ENCODE measurements at regions not wholly inside any gene's neighbourhood (a gene's known extent, or its start where the extent isn't known, plus 50 kb on each side); places are given as distances from the start of the nearest gene placed in this dataset.

- TF ChIP-seq, protein P1, sequence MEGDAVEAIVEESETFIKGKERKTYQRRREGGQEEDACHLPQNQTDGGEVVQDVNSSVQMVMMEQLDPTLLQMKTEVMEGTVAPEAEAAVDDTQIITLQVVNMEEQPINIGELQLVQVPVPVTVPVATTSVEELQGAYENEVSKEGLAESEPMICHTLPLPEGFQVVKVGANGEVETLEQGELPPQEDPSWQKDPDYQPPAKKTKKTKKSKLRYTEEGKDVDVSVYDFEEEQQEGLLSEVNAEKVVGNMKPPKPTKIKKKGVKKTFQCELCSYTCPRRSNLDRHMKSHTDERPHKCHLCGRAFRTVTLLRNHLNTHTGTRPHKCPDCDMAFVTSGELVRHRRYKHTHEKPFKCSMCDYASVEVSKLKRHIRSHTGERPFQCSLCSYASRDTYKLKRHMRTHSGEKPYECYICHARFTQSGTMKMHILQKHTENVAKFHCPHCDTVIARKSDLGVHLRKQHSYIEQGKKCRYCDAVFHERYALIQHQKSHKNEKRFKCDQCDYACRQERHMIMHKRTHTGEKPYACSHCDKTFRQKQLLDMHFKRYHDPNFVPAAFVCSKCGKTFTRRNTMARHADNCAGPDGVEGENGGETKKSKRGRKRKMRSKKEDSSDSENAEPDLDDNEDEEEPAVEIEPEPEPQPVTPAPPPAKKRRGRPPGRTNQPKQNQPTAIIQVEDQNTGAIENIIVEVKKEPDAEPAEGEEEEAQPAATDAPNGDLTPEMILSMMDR (IDR thresholded peaks at IDR 0.05), result no peak
- no peak for TF ChIP-seq POLR2A (IDR thresholded peaks at IDR 0.05)
These were observed 67.4 kb upstream of the MSH6 start for GRCh38 chr2:47715552-47715951.
